ENCODE measurements at regions not wholly inside any gene's neighbourhood (a gene's known extent, or its start where the extent isn't known, plus 50 kb on each side); places are given as distances from the start of the nearest gene placed in this dataset.

DNA sequence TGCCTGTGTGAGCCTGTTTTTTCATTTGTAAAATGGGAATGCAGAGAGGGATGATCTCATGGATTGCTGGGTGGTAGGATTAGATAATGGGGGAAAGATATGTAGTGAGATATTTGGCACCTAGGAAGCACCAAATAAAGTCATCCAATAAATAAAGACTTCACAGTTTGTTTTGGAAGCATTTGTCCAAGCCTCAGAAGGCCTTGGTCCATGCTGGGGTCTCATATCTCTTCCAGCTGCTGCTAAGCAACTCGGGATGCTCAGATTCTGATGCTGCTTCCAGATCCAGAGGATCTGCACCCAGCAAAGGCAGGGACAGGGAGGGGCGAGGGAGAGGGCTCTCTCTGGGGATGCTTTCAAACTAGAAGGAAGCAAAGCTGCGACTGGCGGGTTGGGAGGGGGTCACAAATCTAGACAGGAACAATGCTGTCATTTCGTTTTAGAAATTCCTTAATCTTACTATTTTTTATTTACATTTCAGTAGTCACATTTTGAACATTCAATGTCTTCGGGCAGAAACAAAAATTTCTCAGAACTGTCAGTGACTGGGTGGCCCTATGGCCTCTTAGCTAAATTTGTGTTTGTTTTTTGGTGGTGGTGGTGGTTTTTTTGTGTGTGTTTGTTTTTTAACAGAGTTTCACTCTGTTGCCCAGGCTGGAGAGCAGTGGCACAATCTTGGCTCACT lies 114.9 kb upstream of the CDH5 start:
- ChIA-PET CTCF (no interaction called here), POLR2A (no interaction called here)
- TF ChIP-seq, protein P1, sequence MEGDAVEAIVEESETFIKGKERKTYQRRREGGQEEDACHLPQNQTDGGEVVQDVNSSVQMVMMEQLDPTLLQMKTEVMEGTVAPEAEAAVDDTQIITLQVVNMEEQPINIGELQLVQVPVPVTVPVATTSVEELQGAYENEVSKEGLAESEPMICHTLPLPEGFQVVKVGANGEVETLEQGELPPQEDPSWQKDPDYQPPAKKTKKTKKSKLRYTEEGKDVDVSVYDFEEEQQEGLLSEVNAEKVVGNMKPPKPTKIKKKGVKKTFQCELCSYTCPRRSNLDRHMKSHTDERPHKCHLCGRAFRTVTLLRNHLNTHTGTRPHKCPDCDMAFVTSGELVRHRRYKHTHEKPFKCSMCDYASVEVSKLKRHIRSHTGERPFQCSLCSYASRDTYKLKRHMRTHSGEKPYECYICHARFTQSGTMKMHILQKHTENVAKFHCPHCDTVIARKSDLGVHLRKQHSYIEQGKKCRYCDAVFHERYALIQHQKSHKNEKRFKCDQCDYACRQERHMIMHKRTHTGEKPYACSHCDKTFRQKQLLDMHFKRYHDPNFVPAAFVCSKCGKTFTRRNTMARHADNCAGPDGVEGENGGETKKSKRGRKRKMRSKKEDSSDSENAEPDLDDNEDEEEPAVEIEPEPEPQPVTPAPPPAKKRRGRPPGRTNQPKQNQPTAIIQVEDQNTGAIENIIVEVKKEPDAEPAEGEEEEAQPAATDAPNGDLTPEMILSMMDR (IDR thresholded peaks at IDR 0.05; ENCODE audit: insufficient read depth, low read depth, low read length), result no peak
- Histone ChIP-seq H3K36me3 (ENCODE audit: control insufficient read depth, insufficient read depth, low read length) (no peaks in the 10 kb centered on the region), H3K27me3 (ENCODE audit: control insufficient read depth, insufficient read depth, low read length) (no peaks in the 10 kb centered on the region), H3K4me3 (ENCODE audit: low read depth, low read length) (no peak overlapping the region)
- DNase-seq (ENCODE audit: low read depth), result no peak

DNA sequence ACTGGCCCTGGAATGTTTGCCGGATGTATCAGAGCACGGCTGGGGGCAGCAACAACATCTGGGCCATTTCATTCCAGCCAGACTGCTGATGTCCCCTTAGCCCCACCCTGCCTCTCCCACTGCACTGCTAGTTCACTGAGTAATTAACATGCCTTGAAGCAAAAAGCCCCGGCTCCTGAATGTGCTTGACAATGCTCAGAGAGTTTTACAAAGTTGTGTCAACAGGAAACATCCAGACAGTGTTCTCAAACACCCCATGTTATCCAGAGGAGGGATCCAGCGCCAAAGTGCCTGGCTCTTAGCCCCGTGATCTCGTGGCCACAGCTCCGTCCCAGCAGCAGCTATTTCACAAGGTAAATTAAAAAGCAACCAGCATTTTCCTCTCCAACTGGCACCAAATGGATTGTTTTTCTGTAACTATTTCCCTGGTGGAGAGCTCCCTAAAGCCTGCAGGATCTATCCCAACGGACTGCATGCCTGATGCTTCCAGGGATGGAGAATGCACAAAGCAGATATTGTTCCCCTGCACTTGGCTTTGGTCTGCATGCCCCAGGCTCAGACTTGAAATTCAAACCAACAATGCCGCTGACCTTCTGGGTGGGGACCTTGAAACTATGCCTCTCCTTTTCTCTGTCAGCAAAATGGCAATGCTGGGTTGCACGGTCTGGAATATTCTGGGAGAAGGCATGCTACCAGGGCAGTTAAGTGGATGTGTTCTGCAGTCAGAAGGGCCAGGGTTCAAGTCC lies 115.6 kb upstream of the CDH5 start:
- no peaks in the 10 kb centered on the region for H3K27me3 ChIP-seq (ENCODE audit: control insufficient read depth, insufficient read depth, low read length)
- TF ChIP-seq, protein P1 (IDR thresholded peaks at IDR 0.05; ENCODE audit: insufficient read depth, low read depth, low read length), result no peak
- H3K36me3 ChIP-seq (ENCODE audit: control insufficient read depth, insufficient read depth, low read length), result no peaks in the 10 kb centered on the region
- ChIA-PET POLR2A (interaction anchor here (0.6 kb wide), 1 partner anchor 193 kb away, joined by 3 read pairs; no protein-coding TSS in a partner anchor), CTCF (no interaction called here)
- H3K4me3 ChIP-seq (ENCODE audit: low read depth, low read length), result no peak overlapping the region
- no peak for DNase-seq (ENCODE audit: low read depth)

DNA sequence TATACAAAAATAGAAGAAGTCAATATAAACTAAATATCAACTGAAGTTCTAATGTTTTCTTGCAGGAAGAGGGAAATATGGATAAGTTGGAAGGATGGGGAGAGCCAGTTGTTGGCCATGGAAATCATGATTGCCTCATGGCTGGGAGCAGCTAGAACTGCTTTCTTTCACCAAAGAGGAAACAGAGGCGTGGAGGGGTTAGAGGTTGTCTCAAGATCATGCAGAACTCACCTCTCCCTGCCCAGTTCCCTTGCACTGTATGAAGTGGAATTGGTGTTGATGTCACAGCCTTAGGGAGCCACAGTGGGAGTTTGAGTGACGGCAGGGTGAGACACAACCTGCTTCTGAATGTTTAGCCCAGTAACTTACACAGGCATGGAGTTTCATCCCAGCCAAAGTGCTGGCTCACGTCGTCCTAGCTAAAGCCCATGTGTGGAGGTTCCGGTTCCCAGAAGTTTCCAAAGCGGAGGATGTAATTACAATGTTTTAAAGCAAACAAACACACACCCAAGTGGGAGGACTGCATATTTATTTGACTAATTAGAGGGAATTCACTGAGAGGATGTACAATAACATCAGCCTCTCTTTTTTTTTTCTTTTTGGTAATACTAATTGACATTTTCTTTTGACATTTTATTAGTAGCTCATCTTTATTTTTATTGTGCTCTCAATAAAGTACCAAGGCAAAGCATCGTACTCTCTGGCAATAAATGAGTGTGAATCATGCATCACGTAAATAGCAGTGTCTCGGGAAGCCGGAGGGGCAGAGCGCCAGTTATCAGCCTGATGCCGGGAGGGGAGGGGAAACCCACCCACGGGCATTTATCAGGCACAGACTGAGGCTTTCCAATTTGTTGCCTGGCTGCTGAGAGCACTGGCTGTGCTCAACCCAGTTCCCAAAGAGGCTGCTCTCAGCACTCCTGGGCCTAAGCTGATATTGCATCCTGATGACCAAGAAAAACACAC lies 118.7 kb upstream of the CDH5 start:
- POLR2A ChIA-PET, result no interaction called here
- no peak overlapping the region for H3K4me3 ChIP-seq (ENCODE audit: low read depth, low read length)
- no peaks in the 10 kb centered on the region for H3K36me3 ChIP-seq (ENCODE audit: control insufficient read depth, insufficient read depth, low read length)
- TF ChIP-seq, protein P1 (IDR thresholded peaks at IDR 0.05; ENCODE audit: insufficient read depth, low read depth, low read length), result no peak
- no peaks in the 10 kb centered on the region for H3K27me3 ChIP-seq (ENCODE audit: control insufficient read depth, insufficient read depth, low read length)
- DNase-seq (ENCODE audit: low read depth), result peak; percentile 66
- CTCF ChIA-PET, result interaction anchor here (1.5 kb wide), 1 partner anchor 11 kb away, joined by 4 read pairs; no protein-coding TSS in a partner anchor

DNA sequence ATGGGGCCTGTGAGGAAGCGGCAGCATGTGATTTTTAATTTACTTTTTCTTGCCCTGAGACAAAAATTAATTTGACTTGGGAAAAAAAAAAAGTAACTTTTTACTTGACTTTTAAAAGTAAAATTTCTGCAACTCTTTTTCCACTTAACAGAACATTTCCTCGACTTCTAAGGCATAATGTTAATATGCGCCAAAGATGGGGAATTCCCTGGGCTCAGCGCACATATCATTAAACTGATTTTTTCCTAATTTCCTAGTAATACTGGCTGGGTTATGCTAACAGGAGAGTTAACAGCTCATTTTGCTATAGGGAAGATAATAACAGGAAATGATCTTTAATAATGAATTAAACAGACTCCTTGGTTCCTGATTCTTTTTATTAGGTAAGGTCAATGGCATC lies 120.6 kb upstream of the CDH5 start:
- POLR2A ChIA-PET, result no interaction called here
- CTCF ChIA-PET, result interaction anchor here (0.6 to 0.7 kb wide), 2 partner anchors 28 to 653 kb away, joined by 3 to 5 read pairs; no protein-coding TSS in a partner anchor
- H3K27me3 ChIP-seq (ENCODE audit: control insufficient read depth, insufficient read depth, low read length), result no peaks in the 10 kb centered on the region
- H3K36me3 ChIP-seq (ENCODE audit: control insufficient read depth, insufficient read depth, low read length), result no peaks in the 10 kb centered on the region
- TF ChIP-seq, protein P1 (IDR thresholded peaks at IDR 0.05; ENCODE audit: insufficient read depth, low read depth, low read length), result no peak
- no peak overlapping the region for H3K4me3 ChIP-seq (ENCODE audit: low read depth, low read length)
- no peak for DNase-seq (ENCODE audit: low read depth)
